MM.1S (cell line): ENCODE measurements at regions not wholly inside any gene's neighbourhood (a gene's known extent, or its start where the extent isn't known, plus 50 kb on each side); places are given as distances from the start of the nearest gene placed in this dataset.

Source experiments
- EZH2 ChIP-seq: fragments of 300-600 bp; sonication (generic); optimal IDR thresholded peaks from 2 replicates; pipeline ENCODE3; 2017; ENCODE audit warnings: low read depth, mild to moderate bottlenecking, antibody characterized with exemption, low read length, mixed read lengths
- EZH2phosphoT487 ChIP-seq: fragments of 300-600 bp; sonication (generic); IDR thresholded peaks from 2 replicates; pipeline ENCODE4 v1.6.1; 2018; ENCODE audit warnings: antibody characterized with exemption, low read length
- TF ChIP-seq, protein P1 (sequence below): fragments of 300-600 bp; sonication (generic); IDR thresholded peaks from 2 replicates; pipeline ENCODE4 v1.5.1; 2016; ENCODE audit warnings: antibody characterized with exemption, low read length, mixed read lengths

DNA sequence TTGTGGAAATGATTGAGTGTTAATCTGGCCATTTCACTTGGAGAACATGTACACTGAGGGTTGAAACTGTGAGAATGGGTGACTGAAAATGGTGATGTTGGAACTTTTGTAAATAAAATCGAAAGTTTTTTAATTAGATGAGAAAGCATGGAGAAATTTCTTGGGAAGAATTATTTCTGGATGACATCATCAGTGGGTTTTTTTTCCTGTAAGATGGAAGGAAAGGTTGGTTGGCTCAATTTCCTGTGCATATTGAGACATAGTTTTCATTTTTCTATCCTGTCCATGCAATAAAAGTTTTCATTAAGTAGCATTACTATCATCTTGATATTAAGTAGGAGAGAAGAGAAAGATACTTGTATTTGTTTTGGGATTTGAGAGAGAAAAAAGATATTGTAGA, 120.6 kb upstream of the HTR2A start:
- TF ChIP-seq, protein P1, sequence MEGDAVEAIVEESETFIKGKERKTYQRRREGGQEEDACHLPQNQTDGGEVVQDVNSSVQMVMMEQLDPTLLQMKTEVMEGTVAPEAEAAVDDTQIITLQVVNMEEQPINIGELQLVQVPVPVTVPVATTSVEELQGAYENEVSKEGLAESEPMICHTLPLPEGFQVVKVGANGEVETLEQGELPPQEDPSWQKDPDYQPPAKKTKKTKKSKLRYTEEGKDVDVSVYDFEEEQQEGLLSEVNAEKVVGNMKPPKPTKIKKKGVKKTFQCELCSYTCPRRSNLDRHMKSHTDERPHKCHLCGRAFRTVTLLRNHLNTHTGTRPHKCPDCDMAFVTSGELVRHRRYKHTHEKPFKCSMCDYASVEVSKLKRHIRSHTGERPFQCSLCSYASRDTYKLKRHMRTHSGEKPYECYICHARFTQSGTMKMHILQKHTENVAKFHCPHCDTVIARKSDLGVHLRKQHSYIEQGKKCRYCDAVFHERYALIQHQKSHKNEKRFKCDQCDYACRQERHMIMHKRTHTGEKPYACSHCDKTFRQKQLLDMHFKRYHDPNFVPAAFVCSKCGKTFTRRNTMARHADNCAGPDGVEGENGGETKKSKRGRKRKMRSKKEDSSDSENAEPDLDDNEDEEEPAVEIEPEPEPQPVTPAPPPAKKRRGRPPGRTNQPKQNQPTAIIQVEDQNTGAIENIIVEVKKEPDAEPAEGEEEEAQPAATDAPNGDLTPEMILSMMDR = no peak
- no peak for TF ChIP-seq EZH2phosphoT487
- TF ChIP-seq EZH2 = no peak
